DOHH2 (cell line): ENCODE measurements at regions not wholly inside any gene's neighbourhood (a gene's known extent, or its start where the extent isn't known, plus 50 kb on each side); places are given as distances from the start of the nearest gene placed in this dataset.

ENCODE experiments used
- H3F3A ChIP-seq: fragments of 200-600 bp; sonication (generic), shearing (Covaris generic); 2 replicates; pipeline ENCODE4 v1.6.0; 2016; ENCODE audit warnings: antibody characterized with exemption, mild to moderate bottlenecking; ENCODE audit not compliant: control insufficient read depth, insufficient read depth
- H3K27ac ChIP-seq: fragments of 200-600 bp; sonication (generic); 2 replicates; pipeline ENCODE4 v1.5.1; 2014; ENCODE audit warnings: low read depth, mild to moderate bottlenecking, low read length, moderate library complexity
- H3K27me3 ChIP-seq: fragments of 200-600 bp; sonication (generic); 2 replicates; pipeline ENCODE4 v1.6.1; 2014; ENCODE audit warnings: mild to moderate bottlenecking, low read length, mixed read lengths; ENCODE audit not compliant: control insufficient read depth
- H3K36me3 ChIP-seq: fragments of 200-600 bp; sonication (generic); 2 replicates; pipeline ENCODE4 v1.6.1; 2014; ENCODE audit warnings: mild to moderate bottlenecking, low read length, moderate library complexity, mixed read lengths; ENCODE audit not compliant: control insufficient read depth
- H3K4me1 ChIP-seq: fragments of 200-600 bp; sonication (generic); 2 replicates; pipeline ENCODE4 v1.6.1; 2014; ENCODE audit warnings: mild to moderate bottlenecking, low read length, mixed read lengths; ENCODE audit not compliant: control insufficient read depth
- H3K4me2 ChIP-seq: fragments of 200-600 bp; sonication (generic); 2 replicates; pipeline ENCODE4 v1.6.0; 2014; ENCODE audit warnings: mild to moderate bottlenecking, low read length, moderate library complexity
- H3K4me3 ChIP-seq: fragments of 200-600 bp; sonication (generic); 2 replicates; pipeline ENCODE4 v1.5.1; 2014; ENCODE audit warnings: mild to moderate bottlenecking, low read length, mixed read lengths
- H3K79me2 ChIP-seq: fragments of 200-600 bp; sonication (generic); 2 replicates; pipeline ENCODE4 v1.6.1; 2014; ENCODE audit warnings: mild to moderate bottlenecking, low read length, mixed read lengths; ENCODE audit not compliant: control insufficient read depth
- H3K9me2 ChIP-seq: fragments of 200-600 bp; sonication (generic); replicated peaks from 2 replicates; pipeline ENCODE4 v1.6.1; 2014; ENCODE audit warnings: mild to moderate bottlenecking, low read length, mixed read lengths; ENCODE audit not compliant: control insufficient read depth
- H3K9me3 ChIP-seq: fragments of 200-600 bp; sonication (generic); 2 replicates; pipeline ENCODE4 v1.6.1; 2014; ENCODE audit warnings: antibody characterized with exemption, low read length, mixed read lengths; ENCODE audit not compliant: control insufficient read depth, insufficient read depth
- H4K20me1 ChIP-seq: fragments of 200-600 bp; sonication (generic); 2 replicates; pipeline ENCODE4 v1.6.0; 2014; ENCODE audit warnings: low read depth, mild to moderate bottlenecking, antibody characterized with exemption, low read length, moderate library complexity; ENCODE audit not compliant: control insufficient read depth, insufficient read depth
- CTCF ChIP-seq: fragments of 200-600 bp; sonication (generic); IDR thresholded peaks from one replicate; pipeline ENCODE4 v1.5.1; 2014; ENCODE audit warnings: antibody characterized with exemption, mild to moderate bottlenecking, low read depth, low read length; ENCODE audit not compliant: poor library complexity, severe bottlenecking
- EZH2phosphoT487 ChIP-seq: fragments of 200-600 bp; sonication (generic); IDR thresholded peaks from 2 replicates; pipeline ENCODE4 v1.6.1; 2017; ENCODE audit warnings: borderline replicate concordance, mild to moderate bottlenecking, antibody characterized with exemption, low read length, moderate library complexity, mixed read lengths

GRCh38 chr7:35313575-35313974 lies 59.7 kb upstream of the TBX20 start:
- Histone ChIP-seq H3K4me1 (no peaks in the 10 kb centered on the region), H3K27ac (no peak overlapping the region), H3K9me2 (no peaks in the 10 kb centered on the region), H3K36me3 (no peaks in the 10 kb centered on the region), H3K9me3 (no peaks in the 10 kb centered on the region), H3F3A (no peaks in the 10 kb centered on the region), H3K27me3 (no peaks in the 10 kb centered on the region), H4K20me1 (no peaks in the 10 kb centered on the region), H3K4me2 (no peak overlapping the region), H3K79me2 (no peaks in the 10 kb centered on the region), H3K4me3 (no peak overlapping the region)
- TF ChIP-seq EZH2phosphoT487 (no peak), CTCF (no peak)
